HUES48 (cell line): ENCODE measurements at regions not wholly inside any gene's neighbourhood (a gene's known extent, or its start where the extent isn't known, plus 50 kb on each side); places are given as distances from the start of the nearest gene placed in this dataset.
"Not testable (repeated sequence)": the region's sequence is repeated elsewhere in the genome, so short reads cannot be mapped to it uniquely, and the experiment has no call there.

Experiments used
- H3K27ac ChIP-seq: one replicate; pipeline ENCODE4 v1.7.0; 2013; ENCODE audit warnings: low read depth, low read length, inconsistent platforms
- H3K27me3 ChIP-seq: 2 replicates; pipeline ENCODE4 v1.6.1; 2013; ENCODE audit warnings: mild to moderate bottlenecking, low read length; ENCODE audit not compliant: control insufficient read depth, insufficient read depth
- H3K36me3 ChIP-seq: 2 replicates; pipeline ENCODE4 v1.6.1; 2013; ENCODE audit warnings: low read length; ENCODE audit not compliant: control insufficient read depth, insufficient read depth
- H3K4me1 ChIP-seq: 2 replicates; pipeline ENCODE4 v1.6.1; 2013; ENCODE audit warnings: mild to moderate bottlenecking, low read length; ENCODE audit not compliant: control insufficient read depth, insufficient read depth
- H3K4me3 ChIP-seq: 2 replicates; pipeline ENCODE4 v1.5.1; 2013; ENCODE audit warnings: mild to moderate bottlenecking, low read depth, low read length
- H3K9ac ChIP-seq: 2 replicates; pipeline ENCODE4 v1.6.1; 2013; ENCODE audit warnings: mild to moderate bottlenecking, low read depth, low read length, moderate library complexity
- H3K9me3 ChIP-seq: 2 replicates; pipeline ENCODE4 v1.6.1; 2013; ENCODE audit warnings: low read length; ENCODE audit not compliant: control insufficient read depth, insufficient read depth

DNA sequence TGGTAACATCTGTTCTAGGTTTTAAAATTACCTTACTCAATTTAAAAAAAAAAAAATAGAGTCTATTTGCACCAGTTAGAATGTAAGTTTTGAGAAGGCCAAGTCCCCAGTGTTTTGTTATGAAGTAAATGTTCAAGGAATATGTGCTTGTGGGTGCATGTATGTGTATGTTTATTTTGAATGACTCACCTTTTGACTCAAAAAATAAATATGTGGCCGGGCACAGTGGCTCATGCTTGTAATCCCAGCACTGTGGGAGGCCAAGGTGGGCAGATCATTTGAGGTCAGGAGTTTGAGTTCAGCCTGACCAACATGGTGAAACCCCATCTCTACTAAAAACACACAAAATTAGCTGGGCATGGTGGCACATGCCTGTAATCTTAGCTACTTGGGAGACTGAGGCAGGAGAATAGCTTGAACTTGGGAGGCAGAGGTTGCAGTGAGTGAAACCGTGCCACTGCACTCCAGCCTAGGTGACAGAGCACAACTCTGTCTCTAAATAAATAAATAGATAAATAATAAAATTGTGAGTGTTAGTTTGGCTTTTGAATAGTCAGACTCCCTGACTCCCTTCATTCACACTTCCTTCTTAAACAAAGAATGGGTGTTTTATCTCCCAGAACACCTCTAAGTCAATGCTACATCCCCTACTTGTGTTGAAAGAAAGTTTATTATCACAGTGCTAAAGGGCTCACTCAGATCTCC is 511.3 kb upstream of the PCDH7 start:
- Histone ChIP-seq H3K4me1 (no peaks in the 10 kb centered on the region), H3K4me3 (no peak overlapping the region), H3K9ac (no peak overlapping the region), H3K27ac (no peak overlapping the region), H3K27me3 (no peaks in the 10 kb centered on the region), H3K36me3 (no peaks in the 10 kb centered on the region), H3K9me3 (no peaks in the 10 kb centered on the region)

DNA sequence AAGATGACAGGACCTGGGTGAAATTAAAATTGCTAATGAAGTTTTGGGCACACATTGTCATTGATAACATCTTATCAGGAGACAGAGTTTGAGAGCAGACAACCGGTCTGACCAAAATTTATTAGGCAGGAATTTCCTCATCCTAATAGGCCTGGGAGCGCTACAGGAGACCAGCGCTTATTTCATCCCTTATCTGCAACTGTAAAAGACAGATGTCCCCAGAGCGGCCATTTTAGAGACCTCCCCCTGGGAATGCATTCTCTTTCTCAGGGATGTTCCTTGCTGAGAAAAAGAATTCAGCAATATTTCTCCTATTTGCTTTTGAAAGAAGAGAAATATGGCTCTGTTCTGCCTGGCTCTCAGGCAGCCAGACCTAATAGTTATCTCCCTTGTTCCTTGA is 504.2 kb upstream of the PCDH7 start:
- H3K9ac ChIP-seq, H3K27me3 ChIP-seq, H3K4me3 ChIP-seq, H3K4me1 ChIP-seq, H3K36me3 ChIP-seq, H3K27ac ChIP-seq: not testable (repeated sequence)
- peaks cover 14% of the 10 kb centered on the region for H3K9me3 ChIP-seq

DNA sequence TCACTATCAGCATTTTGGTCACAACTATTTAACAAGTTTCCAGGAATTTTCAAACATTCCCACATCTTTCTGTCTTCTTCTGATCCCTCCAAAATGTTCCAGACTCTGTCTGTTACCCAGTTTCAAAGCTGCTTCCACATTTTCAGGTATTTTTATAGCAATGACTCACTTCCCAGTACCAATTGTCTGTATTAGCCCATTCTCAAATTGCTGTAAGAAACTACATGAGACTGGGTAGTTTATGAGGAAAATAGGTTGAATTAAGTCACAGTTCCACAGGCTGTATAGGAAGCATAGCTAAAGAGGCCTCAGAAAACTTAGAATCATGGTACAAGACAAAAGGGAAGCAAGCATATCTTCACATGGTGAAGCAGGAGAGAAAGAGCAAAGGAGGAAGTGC is 475.0 kb upstream of the PCDH7 start:
- H3K36me3 ChIP-seq, result no peaks in the 10 kb centered on the region
- 0 out of 2 replicates have a peak, but pooled peaks cover 4% of the 10 kb centered on the region for H3K9me3 ChIP-seq
- H3K9ac ChIP-seq, result no peak overlapping the region
- no peak overlapping the region for H3K4me3 ChIP-seq
- no peaks in the 10 kb centered on the region for H3K27me3 ChIP-seq
- no peaks in the 10 kb centered on the region for H3K4me1 ChIP-seq
- no peak overlapping the region for H3K27ac ChIP-seq

DNA sequence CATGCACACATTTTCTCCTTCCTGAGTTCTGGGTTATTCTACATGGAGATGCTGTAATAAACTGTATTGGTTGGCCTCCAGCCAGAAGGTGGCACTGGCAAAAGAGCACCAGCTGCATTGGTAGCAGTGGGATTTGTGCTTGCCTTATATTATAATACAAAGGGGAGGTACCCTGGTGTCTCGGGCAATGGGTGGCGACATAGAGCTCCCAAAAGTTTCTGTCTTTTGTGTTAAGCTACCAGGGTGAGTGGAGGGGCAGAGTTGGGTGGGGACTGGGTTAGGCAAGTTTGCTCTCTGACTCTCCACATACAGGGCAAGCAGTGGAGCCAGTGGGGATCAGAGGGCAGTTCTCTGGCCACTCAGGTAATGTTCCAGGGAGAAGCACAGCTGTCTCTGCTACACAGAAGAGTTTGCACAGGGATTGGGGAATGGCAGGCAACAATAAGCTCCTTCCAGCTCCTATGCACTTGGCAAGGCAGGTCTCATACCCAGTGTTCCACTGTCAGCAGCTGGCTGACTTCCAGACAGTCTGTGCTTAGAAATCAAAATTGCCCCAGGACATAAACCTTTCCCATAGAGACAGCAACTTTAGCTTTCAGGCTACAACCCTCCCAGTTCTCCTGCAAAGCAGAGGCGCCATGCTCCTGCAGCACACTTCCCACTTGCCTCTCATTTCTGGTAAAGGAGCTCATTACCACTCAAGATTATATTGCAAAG is 463.9 kb upstream of the PCDH7 start:
- no peaks in the 10 kb centered on the region for H3K4me1 ChIP-seq
- H3K27me3 ChIP-seq, result no peaks in the 10 kb centered on the region
- no peaks in the 10 kb centered on the region for H3K36me3 ChIP-seq
- H3K9ac ChIP-seq, result no peak overlapping the region
- no peak overlapping the region for H3K4me3 ChIP-seq
- H3K27ac ChIP-seq, result no peak overlapping the region
- peaks cover 9% of the 10 kb centered on the region; the same call in 1 of the 2 replicates for H3K9me3 ChIP-seq

DNA sequence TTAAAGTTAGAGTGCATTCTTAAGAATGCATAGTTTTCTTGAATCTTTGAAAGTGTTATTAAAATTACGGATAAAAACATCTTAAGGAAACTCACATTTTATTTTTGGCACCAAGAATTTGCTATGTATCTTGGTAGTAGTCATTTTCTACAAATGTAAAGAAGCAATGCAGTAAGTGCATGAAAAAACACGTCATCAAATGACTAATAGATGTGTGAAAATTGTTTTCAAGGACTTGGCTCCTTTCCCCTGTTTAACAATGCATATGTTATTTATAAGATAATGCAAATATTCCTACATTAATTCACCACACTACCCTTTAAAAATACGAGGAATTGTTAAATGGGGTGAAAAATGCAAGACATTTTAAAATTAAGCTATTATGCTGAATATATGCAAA is 461.2 kb upstream of the PCDH7 start:
- Histone ChIP-seq H3K9me3 (peaks cover 5% of the 10 kb centered on the region; the same call in 1 of the 2 replicates), H3K4me1 (no peaks in the 10 kb centered on the region), H3K27me3 (no peaks in the 10 kb centered on the region), H3K27ac (no peak overlapping the region), H3K36me3 (no peaks in the 10 kb centered on the region), H3K4me3 (no peak overlapping the region), H3K9ac (no peak overlapping the region)

DNA sequence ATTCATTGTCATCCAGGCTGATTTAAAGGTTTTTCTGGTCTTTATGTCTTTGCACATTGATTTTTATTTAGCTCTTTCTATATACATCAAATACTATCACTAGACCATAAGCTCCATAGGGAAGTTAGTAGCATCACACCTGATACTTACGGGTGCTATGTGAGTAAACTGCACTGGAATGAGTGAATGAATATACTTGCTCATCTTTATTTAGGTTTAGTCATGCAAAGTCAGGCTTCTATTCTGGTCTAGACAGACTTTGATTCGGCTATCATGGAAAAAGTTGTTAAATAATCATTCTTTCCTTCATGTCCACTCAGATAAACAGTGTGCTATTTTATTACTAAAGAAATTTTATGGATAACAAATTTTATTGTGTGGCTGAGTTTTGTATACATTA is 457.8 kb upstream of the PCDH7 start:
- Histone ChIP-seq H3K4me1 (no peaks in the 10 kb centered on the region), H3K27ac (no peak overlapping the region), H3K36me3 (no peaks in the 10 kb centered on the region), H3K9ac (no peak overlapping the region), H3K27me3 (no peaks in the 10 kb centered on the region), H3K4me3 (no peak overlapping the region), H3K9me3 (no peaks in the 10 kb centered on the region; the same call in 1 of the 2 replicates)

DNA sequence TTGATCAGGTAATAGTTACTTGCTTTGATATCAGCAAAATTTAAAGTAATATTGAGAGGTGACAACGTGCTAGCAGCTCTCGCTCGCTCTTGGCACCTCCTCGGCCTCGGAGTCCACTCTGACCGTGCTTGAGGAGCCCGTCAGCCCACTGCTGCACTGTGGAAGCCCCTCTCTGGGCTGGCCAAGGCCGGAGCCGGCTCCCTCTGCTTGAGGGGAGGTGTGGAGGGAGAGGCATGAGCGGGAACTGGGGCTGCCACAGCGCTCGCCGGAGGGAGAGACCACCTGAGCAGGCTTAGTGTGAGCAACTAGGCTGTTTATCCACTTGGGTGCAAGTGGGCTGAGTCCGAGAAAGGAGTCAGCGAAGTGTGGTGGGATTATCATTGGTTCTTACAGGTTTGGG is 455.7 kb upstream of the PCDH7 start:
- Histone ChIP-seq H3K4me1 (no peaks in the 10 kb centered on the region), H3K4me3 (no peak overlapping the region), H3K9me3 (no peaks in the 10 kb centered on the region; the same call in 1 of the 2 replicates), H3K27ac (no peak overlapping the region), H3K36me3 (no peaks in the 10 kb centered on the region), H3K9ac (no peak overlapping the region), H3K27me3 (no peaks in the 10 kb centered on the region)

DNA sequence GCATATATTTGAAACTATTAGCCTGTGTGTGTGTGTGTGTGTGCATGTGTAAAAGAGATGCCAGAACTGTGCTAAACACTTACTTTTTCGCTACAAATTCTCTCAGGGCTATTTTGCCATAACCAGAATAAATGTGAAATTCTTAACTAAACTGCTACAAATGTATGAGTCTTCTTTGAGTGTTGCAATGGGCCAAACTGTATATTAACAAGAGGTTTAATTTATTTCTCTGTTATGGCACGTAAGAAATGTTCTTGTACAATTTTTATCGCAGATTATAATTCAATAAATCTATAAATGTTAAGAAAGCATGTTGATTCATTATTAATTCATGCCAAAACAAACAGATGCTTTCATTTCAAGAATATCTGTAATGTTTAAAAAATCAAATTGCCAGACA is 454.5 kb upstream of the PCDH7 start:
- Histone ChIP-seq H3K27me3 (no peaks in the 10 kb centered on the region), H3K4me3 (no peak overlapping the region), H3K36me3 (no peaks in the 10 kb centered on the region), H3K9ac (no peak overlapping the region), H3K9me3 (no peaks in the 10 kb centered on the region; the same call in 1 of the 2 replicates), H3K27ac (no peak overlapping the region), H3K4me1 (no peaks in the 10 kb centered on the region)

DNA sequence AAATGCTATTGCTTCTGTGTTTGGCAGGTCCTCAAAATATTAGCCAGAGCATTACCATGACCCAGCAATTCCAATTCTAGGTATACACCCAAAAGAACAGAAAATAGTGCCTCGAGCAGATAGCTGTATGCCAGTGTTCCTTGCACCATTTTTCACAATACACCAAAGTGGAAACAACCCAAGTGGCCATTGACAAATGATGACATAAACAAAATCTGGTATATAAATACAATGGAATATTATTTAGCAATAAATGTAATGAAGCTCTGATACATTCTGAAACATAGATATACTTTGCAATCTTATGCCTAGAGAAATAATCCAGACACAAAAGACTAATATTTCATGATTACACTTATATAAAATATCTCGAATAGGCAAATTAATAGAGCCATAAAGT is 451.8 kb upstream of the PCDH7 start:
- Histone ChIP-seq H3K27me3 (no peaks in the 10 kb centered on the region), H3K27ac (no peak overlapping the region), H3K36me3 (no peaks in the 10 kb centered on the region), H3K9me3 (no peaks in the 10 kb centered on the region; the same call in 1 of the 2 replicates), H3K9ac (no peak overlapping the region), H3K4me3 (no peak overlapping the region), H3K4me1 (no peaks in the 10 kb centered on the region)

DNA sequence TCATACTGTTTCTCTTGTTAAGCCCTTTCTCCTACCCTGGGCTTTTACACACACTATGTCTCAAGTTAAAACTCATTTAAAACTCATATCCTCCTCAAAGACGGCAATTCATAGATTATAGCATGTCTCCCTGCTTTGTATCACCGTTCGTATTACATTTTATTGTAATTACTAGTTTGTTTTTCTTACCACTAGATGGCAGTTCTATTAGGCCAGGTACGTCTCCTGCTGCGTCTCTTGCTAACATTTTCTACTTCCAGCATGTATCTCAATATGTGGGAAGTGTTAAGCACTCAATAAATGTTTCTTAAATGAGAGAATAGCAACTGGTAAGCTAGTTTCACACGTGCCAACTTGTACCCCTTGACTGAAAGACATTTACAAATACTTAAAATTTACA is 450.3 kb upstream of the PCDH7 start:
- Histone ChIP-seq H3K4me1 (no peaks in the 10 kb centered on the region), H3K27me3 (no peaks in the 10 kb centered on the region), H3K36me3 (no peaks in the 10 kb centered on the region), H3K9ac (no peak overlapping the region), H3K27ac (no peak overlapping the region), H3K9me3 (no peaks in the 10 kb centered on the region; the same call in 1 of the 2 replicates), H3K4me3 (no peak overlapping the region)

DNA sequence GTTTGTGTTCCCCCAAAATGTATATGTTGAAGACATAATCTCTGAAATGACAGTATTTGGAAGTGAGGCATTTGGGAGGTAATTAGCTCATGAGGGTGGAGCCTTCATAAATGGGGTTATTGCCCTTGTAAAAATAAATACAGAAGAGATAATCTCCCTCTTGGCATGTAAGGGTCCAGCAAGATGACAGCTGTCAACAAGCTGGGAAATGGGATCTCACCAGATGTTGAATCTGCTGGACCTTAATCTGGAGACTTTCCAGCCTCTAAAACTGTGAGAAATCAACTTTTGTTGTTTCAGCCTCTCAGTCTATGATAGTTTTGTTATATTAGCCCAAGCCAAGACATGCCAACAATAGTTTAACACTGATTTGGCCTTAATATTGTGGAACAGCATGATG is 438.2 kb upstream of the PCDH7 start:
- Histone ChIP-seq H3K9ac (no peak overlapping the region), H3K4me1 (no peaks in the 10 kb centered on the region), H3K27ac (no peak overlapping the region), H3K36me3 (no peaks in the 10 kb centered on the region), H3K27me3 (no peaks in the 10 kb centered on the region), H3K9me3 (peaks cover 4% of the 10 kb centered on the region; the same call in 1 of the 2 replicates), H3K4me3 (no peak overlapping the region)
